Ectodermal cell (in vitro differentiated cells): ENCODE measurements at regions not wholly inside any gene's neighbourhood (a gene's known extent, or its start where the extent isn't known, plus 50 kb on each side); places are given as distances from the start of the nearest gene placed in this dataset.
"Not testable (repeated sequence)": the region's sequence is repeated elsewhere in the genome, so short reads cannot be mapped to it uniquely, and the experiment has no call there.

ENCODE experiments used
- H3K27ac ChIP-seq: 2 replicates; pipeline ENCODE4 v1.7.0; 2013; ENCODE audit warnings: mild to moderate bottlenecking, low read depth, low read length; ENCODE audit not compliant: insufficient read depth, poor library complexity, severe bottlenecking
- H3K27me3 ChIP-seq: 2 replicates; pipeline ENCODE4 v1.7.0; 2013; ENCODE audit warnings: mild to moderate bottlenecking, low read length; ENCODE audit not compliant: insufficient read depth, control insufficient read depth, poor library complexity, severe bottlenecking
- H3K36me3 ChIP-seq: one replicate; pipeline ENCODE4 v1.7.0; 2013; ENCODE audit warnings: low read length; ENCODE audit not compliant: control insufficient read depth, insufficient read depth
- H3K4me1 ChIP-seq: one replicate; pipeline ENCODE4 v1.7.0; 2013; ENCODE audit warnings: low read length; ENCODE audit not compliant: control insufficient read depth, insufficient read depth
- H3K4me3 ChIP-seq: 2 replicates; pipeline ENCODE4 v1.7.0; 2013; ENCODE audit warnings: low read depth, low read length, control low read depth; ENCODE audit not compliant: insufficient read depth
- H3K9me3 ChIP-seq: 2 replicates; pipeline ENCODE4 v1.7.0; 2013; ENCODE audit warnings: mild to moderate bottlenecking, low read length, moderate library complexity; ENCODE audit not compliant: control insufficient read depth
- WGBS, 2 experiments: methylation state at CpG; one replicate each; pipeline ENCODE4 v1.1.7; 2013; ENCODE audit warnings: missing lambda C conversion rate in 2 of 2; 5-methylcytosine and 5-hydroxymethylcytosine counted together

DNA sequence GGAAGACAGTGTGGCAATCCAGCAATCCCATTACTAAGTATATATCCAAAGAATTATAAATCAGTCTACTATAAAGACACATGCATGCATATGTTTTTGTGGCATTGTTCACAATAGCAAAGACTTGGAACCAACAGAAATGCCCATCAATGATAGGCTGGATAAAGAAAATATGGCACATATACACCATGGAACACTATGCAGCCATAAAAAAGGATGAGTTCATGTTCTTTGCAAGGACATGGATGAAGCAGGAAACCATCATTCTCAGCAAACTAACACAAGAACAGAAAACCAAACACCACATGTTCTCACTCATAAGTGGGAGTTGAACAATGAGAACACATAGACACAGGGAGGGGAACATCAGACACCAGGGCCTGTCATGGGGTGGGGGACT is 90.0 kb upstream of the EPB41L4A start:
- not testable (repeated sequence) for H3K27ac ChIP-seq, H3K9me3 ChIP-seq, H3K27me3 ChIP-seq, H3K4me1 ChIP-seq, H3K4me3 ChIP-seq, H3K36me3 ChIP-seq

DNA sequence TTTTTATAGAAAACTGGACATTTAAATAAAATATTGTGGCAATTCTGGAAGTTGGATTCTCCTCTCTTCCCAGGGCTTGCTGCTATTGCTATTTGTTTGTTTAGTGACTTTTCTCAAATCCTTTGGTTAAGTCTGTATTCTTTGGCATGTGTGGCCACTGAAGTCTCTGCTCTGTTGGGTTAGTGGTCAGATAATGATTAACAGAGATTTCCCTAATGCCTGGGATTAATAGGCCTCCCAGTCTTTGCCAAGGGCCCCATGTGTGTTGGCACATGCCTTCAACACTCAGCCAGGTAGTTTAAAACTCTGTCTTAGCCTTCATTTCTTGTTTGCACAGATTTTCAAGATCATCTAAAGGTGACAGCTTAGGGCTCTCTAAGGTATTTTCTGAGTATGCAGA is 92.8 kb upstream of the EPB41L4A start:
- Histone ChIP-seq H3K36me3 (no peaks in the 10 kb centered on the region), H3K27me3 (no peaks in the 10 kb centered on the region), H3K27ac (no peak overlapping the region), H3K9me3 (no peaks in the 10 kb centered on the region), H3K4me1 (no peaks in the 10 kb centered on the region), H3K4me3 (no peak overlapping the region)

DNA sequence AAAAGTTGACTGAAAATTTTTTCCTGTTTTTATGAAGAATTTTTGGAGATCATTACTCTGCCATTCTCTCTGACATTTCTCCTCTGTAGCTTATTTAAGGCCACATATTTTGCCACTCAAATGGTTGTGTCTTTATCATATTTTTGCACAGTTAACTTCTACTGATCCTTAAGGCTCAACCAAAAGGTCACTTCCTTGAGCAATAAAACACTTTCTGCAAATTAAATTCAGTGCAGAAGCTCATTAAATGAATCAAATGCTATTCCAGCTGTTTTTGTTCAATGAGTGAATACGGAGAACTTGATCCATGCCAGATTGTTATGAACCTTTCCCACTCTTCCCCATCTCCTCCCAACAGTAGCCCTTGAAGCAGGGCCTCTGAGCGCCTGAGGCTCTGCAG is 93.8 kb upstream of the EPB41L4A start:
- H3K9me3 ChIP-seq = no peaks in the 10 kb centered on the region
- H3K4me3 ChIP-seq = no peak overlapping the region
- H3K4me1 ChIP-seq = no peaks in the 10 kb centered on the region
- no peaks in the 10 kb centered on the region for H3K27me3 ChIP-seq
- 72 to 75% methylated on average over 1 to 2 of the region's 2 CpGs for WGBS, 2 experiments
- H3K27ac ChIP-seq = no peak overlapping the region
- H3K36me3 ChIP-seq = no peaks in the 10 kb centered on the region

DNA sequence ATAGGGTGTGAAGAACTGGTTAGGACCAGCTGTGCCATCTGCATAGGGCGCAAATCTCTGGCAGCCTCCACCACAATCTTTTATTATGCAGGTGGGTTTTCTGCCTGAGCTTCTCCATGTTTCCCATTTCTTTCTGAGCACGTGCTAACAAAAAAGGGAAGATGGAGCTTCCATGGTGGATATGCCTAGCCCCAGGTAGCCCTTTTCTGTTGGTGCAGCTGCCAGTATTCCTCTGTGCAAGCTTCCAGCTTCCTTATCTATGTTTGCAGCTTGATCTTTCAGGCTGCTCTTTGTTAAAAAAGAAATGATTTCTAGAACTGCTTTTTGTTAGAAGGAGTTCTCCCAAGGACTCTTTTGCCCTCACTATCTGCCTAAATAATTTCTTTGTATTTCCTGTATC is 95.0 kb upstream of the EPB41L4A start:
- Histone ChIP-seq H3K4me3 (no peak overlapping the region), H3K27ac (no peak overlapping the region), H3K9me3 (no peaks in the 10 kb centered on the region), H3K36me3 (no peaks in the 10 kb centered on the region), H3K27me3 (no peaks in the 10 kb centered on the region), H3K4me1 (no peaks in the 10 kb centered on the region)
- 69 to 82% methylated on average over 2 of the region's 2 CpGs for WGBS, 2 experiments

DNA sequence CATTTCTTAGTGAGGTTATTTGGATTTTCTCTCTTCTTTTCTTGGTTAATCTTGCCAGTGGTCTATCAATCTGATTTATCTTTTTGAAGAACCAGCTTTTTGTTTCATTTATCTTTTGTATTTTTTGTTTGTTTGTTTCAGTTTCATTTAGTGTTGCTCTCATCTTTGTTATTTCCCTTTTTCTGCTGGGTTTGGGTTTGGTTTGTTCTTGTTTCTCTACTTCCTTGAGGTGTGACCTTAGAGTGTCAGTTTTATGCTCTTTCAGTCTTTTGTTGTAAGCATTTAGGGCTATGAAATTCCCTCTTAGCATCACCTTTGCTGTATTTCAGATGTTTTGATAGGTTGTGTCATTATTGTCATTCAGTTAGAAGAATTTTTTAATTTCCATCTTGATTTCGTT is 101.4 kb upstream of the EPB41L4A start:
- 67 to 100% methylated on average over 1 of the region's 1 CpG for WGBS, 2 experiments
- not testable (repeated sequence) for H3K4me3 ChIP-seq

DNA sequence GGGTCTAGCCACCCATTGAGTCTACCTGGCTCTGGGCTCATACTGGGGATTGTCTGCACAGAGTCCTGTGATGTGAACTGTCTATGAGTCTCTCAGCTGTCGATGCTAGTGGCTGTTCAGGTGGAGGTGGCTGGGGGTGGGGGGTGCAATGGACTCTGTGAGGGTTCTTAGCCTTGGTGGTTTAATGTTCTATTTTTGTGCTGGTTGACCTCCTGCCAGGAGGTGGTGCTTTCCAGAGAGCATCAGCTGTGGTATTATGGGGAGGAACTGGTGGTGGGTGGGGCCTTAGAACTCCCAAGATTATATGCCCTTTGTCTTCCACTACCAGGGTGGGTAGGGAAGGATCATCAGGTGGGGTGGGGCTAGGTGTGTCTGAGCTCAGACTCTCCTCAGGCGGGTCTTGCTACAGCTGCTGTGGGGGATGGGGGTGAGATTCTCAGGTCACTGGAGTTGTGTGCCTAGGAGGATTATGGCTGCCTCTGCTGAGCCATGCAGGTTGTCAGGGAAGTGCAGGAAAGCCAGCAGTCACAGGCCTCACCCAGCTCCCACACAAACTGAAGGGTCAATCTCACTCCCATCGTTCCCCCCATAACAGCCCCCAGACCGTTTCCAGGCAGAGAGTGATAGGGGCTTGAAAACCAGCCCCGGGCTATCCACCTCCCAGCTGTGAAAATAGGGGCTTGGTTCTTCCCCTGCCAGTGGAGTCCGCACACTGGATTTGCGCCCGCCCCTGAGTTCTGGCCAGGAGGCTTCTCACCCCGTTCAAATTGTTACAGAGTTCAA is 104.0 kb upstream of the EPB41L4A start:
- H3K4me1 ChIP-seq, H3K27ac ChIP-seq, H3K4me3 ChIP-seq, H3K9me3 ChIP-seq, H3K27me3 ChIP-seq, H3K36me3 ChIP-seq: not testable (repeated sequence)
- 90 to 93% methylated on average over 9 of the region's 9 CpGs for WGBS, 2 experiments

More for the DNA sequence above, 101.4 kb upstream of the EPB41L4A start:
- not testable (repeated sequence) for H3K4me1 ChIP-seq, H3K36me3 ChIP-seq, H3K27ac ChIP-seq, H3K27me3 ChIP-seq, H3K9me3 ChIP-seq

DNA sequence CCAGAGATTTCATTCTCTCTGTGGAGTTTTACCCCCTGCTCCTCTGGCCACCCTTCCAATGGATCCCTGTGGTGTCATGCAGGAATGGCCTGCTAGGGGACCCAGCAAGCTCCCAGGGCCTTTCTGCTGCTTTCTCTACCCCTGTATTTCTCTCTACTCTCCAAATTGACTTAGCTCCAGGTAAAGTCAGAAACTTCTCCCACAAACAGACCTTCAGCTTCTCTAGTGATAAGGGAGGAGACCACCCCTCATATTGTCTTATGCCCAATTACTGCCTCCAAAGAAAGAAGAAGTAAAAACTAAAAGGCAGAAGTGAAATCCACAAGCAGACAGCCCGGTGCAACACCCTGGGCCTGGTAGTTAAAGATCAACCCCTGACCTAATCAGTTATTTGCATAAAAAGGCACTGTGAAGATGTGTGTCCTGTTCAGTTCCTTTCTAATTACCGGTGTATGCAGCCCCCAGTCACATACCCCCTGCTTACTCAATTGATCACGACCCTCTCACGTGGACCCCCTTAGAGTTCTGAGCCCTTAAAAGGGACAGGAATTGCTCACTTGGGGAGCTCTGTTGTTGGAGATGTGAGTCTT is 104.7 kb upstream of the EPB41L4A start:
- H3K36me3 ChIP-seq, H3K27me3 ChIP-seq, H3K4me3 ChIP-seq, H3K9me3 ChIP-seq, H3K27ac ChIP-seq, H3K4me1 ChIP-seq: not testable (repeated sequence)
- WGBS, 2 experiments = 86 to 87% methylated on average over 4 of the region's 4 CpGs

DNA sequence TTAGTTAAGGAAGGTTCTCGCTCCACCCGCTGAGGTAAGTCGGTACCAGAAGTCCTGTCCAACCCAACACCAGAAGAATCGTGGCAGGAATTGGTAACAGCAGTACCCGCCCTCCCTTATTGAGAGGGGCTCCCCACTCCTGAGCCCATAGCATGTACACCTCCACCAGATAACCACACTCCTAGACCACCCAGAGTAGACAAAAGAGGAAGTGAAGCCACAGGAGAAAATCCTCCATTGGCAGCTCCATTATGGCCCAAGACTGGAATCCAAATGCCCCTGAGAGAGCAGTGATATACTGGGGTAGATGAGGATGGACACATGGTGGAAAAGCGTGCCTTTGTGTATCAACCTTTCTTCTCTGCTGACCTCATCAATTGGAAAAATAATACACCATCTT is 106.1 kb upstream of the EPB41L4A start:
- H3K9me3 ChIP-seq = no peaks in the 10 kb centered on the region
- H3K27ac ChIP-seq = no peak overlapping the region
- no peak overlapping the region for H3K4me3 ChIP-seq
- H3K4me1 ChIP-seq = no peaks in the 10 kb centered on the region
- H3K27me3 ChIP-seq = no peaks in the 10 kb centered on the region
- H3K36me3 ChIP-seq = no peaks in the 10 kb centered on the region
- WGBS, 2 experiments = 94 to 97% methylated on average over 6 of the region's 6 CpGs

DNA sequence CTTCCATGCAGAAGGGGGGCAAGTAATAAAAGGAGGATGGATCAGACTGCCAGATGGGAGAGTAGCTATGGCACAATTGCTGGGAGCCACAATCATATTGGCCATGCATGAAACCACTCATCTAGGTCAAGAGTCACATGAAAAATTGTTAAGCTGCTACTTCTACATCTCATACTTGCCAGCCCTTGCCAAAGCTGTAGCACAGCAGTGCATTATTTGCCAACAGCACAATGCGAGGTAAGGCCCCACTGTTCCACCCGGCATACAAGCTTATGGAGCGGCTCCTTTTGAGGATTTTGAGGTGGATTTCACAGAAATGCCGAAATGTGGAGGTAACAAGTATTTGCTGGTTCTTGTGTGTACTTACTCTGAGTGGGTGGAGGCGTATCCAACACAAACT is 109.9 kb upstream of the EPB41L4A start:
- no peak overlapping the region for H3K27ac ChIP-seq
- no peak overlapping the region for H3K4me3 ChIP-seq
- 90 to 96% methylated on average over 5 of the region's 5 CpGs for WGBS, 2 experiments
- no peaks in the 10 kb centered on the region for H3K27me3 ChIP-seq
- H3K9me3 ChIP-seq = no peaks in the 10 kb centered on the region
- no peaks in the 10 kb centered on the region for H3K4me1 ChIP-seq
- H3K36me3 ChIP-seq = no peaks in the 10 kb centered on the region

DNA sequence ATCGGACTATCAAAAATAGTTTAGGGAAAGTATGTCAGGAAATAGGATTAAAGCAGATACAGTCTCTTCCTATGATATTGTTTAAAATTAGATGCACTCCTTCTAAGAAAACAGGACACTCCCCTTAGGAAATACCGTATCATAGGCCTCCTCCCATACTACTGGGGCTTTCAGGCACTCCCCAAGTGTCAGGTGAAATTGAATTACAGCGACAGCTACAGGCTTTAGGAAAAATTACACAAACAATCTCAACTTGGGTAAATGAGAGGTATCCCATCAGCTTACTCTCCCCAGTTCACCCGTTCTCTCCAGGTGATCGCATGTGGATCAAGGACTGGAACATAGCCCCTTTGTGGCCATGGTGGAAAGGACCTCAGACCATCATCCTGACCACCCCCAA is 110.4 kb upstream of the EPB41L4A start:
- no peak overlapping the region for H3K4me3 ChIP-seq
- H3K27me3 ChIP-seq = no peaks in the 10 kb centered on the region
- no peaks in the 10 kb centered on the region for H3K9me3 ChIP-seq
- WGBS, 2 experiments = 53 to 57% methylated on average over 5 of the region's 5 CpGs
- no peaks in the 10 kb centered on the region for H3K36me3 ChIP-seq
- no peak overlapping the region for H3K27ac ChIP-seq
- no peaks in the 10 kb centered on the region for H3K4me1 ChIP-seq
